Tibial nerve (tissue), 3 donors: ENCODE measurements at regions not wholly inside any gene's neighbourhood (a gene's known extent, or its start where the extent isn't known, plus 50 kb on each side); places are given as distances from the start of the nearest gene placed in this dataset.

ENCODE experiments used
- POLR2A ChIP-seq, 2 donors: fragments of 450-650 bp; IDR thresholded peaks; one replicate each; pipeline ENCODE4 v1.6.1; 2017; ENCODE audit warnings: antibody characterized with exemption in 2 of 2, mild to moderate bottlenecking in 2 of 2, moderate library complexity in 2 of 2
- TF ChIP-seq, protein P1 (sequence below), 5 experiments: fragments of 200-600 bp in 3 of 5; fragments of 450-650 bp in 2 of 5; sonication (generic) in 3 of 5; IDR thresholded peaks; one replicate each; pipeline ENCODE4 v1.5.1; 2016 to 2019; ENCODE audit warnings: antibody characterized with exemption in 5 of 5, mild to moderate bottlenecking in 3 of 5, moderate library complexity in 2 of 5

DNA sequence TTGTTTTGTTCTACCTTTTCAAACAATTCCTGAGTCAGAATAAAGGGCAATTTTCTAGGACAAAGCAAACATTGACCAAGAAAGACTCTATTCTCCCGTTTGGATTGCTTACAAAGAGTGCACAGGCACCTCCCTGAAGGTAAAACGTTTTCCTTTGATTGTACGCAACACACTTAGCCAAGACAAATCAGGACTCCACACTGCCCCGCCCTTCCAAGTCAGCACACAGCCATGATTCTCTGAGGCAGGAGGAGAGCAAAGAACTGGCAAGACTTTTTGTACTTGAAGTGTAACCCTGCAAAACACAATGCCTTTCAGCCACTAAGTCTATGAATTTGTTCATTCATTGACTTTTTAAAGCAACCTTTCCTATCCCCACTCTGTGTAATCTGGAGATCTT, 85.0 kb upstream of the FAM180A start:
- TF ChIP-seq, protein P1, sequence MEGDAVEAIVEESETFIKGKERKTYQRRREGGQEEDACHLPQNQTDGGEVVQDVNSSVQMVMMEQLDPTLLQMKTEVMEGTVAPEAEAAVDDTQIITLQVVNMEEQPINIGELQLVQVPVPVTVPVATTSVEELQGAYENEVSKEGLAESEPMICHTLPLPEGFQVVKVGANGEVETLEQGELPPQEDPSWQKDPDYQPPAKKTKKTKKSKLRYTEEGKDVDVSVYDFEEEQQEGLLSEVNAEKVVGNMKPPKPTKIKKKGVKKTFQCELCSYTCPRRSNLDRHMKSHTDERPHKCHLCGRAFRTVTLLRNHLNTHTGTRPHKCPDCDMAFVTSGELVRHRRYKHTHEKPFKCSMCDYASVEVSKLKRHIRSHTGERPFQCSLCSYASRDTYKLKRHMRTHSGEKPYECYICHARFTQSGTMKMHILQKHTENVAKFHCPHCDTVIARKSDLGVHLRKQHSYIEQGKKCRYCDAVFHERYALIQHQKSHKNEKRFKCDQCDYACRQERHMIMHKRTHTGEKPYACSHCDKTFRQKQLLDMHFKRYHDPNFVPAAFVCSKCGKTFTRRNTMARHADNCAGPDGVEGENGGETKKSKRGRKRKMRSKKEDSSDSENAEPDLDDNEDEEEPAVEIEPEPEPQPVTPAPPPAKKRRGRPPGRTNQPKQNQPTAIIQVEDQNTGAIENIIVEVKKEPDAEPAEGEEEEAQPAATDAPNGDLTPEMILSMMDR (IDR thresholded peaks at IDR 0.05), result no peak
- no peak for TF ChIP-seq POLR2A (IDR thresholded peaks at IDR 0.05)
